ENCODE measurements at regions not wholly inside any gene's neighbourhood (a gene's known extent, or its start where the extent isn't known, plus 50 kb on each side); places are given as distances from the start of the nearest gene placed in this dataset.

DNA sequence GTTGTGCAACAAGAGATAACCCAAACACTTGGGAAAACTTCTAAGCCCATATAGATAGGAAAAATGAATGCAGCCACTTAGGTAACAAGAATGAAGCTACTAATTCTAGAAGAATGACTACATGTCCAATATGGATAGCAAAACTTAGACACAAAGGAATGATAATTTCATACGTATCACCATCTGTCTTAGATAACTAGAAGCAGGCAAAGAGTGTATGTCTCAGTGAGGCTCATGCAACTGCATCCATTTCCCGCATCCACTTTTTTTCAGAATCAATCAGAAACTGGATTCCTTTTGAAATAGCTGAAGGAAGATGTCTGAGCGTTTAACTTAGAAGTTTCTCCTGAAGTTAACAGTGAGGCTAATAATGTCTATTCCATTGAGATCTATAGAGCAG, 408.7 kb upstream of the PITX2 start:
- H3K9me1 ChIP-seq (ENCODE audit: control insufficient read depth, insufficient read depth, low read length), result no peaks in the 10 kb centered on the region
- FAIRE-seq (no peak), DNase-seq (ENCODE audit: extremely low read depth in 1 of 4, low spot score in 3 of 4) (no peak), ATAC-seq (no peak)
- no peak overlapping the region for H3K4me3 ChIP-seq
- CTCF ChIA-PET (ENCODE audit: low intra/inter-chr PET ratio), result no interaction called here
- H2AFZ ChIP-seq (ENCODE audit: low read depth, low read length), result no peak overlapping the region
- in situ Hi-C loops (cut with MboI) (no loop called here), intact Hi-C loops (cut with micrococcal nuclease) (no loop called here)
- no peaks in the 10 kb centered on the region for H3K9me3 ChIP-seq (replicated peaks; ENCODE audit: control insufficient read depth, insufficient read depth, low read depth, low read length)
- H3K36me3 ChIP-seq (ENCODE audit: control insufficient read depth, insufficient read depth, low read length), result no peaks in the 10 kb centered on the region
- H3K79me2 ChIP-seq (ENCODE audit: control insufficient read depth, insufficient read depth, low read length), result no peaks in the 10 kb centered on the region
- no TSS peak for BruUV-seq (replicated peaks)
- H3K4me1 ChIP-seq (replicated peaks in 1 of 2; ENCODE audit: control insufficient read depth in 2 of 2, insufficient read depth in 2 of 2, low read length in 2 of 2), result no peaks in the 10 kb centered on the region
- H3K27ac ChIP-seq (ENCODE audit: extremely low read depth, low read depth, low read length), result no peak overlapping the region
- TF ChIP-seq MAFG (tag; conservative IDR thresholded peaks at IDR 0.05) (no peak), JUND (IDR thresholded peaks at IDR 0.05; ENCODE audit: borderline replicate concordance, low read depth, low read length) (no peak), JUND (tag; IDR thresholded peaks at IDR 0.05; ENCODE audit: borderline replicate concordance, low read depth, low read length) (no peak), SUPT5H (IDR thresholded peaks at IDR 0.05) (no peak), KDM2B (CRISPR knock-in tag; IDR thresholded peaks at IDR 0.05) (no peak), BRD9 (IDR thresholded peaks at IDR 0.05; ENCODE audit: low read depth, partially characterized antibody) (no peak), U2AF2 (optimal IDR thresholded peaks at IDR 0.05; ENCODE audit: low read depth, low read length) (no peak)
- WGBS (ENCODE audit: insufficient coverage, low coverage, missing lambda C conversion rate), result 3% methylated on average over 3 of the region's 3 CpGs
- H3K9ac ChIP-seq (ENCODE audit: insufficient read depth in 1 of 2, low read depth in 2 of 2, low read length in 2 of 2), result no peak overlapping the region
- no peak overlapping the region for H3K4me2 ChIP-seq (ENCODE audit: insufficient read depth, low read length)
- POLR2A ChIA-PET, result no interaction called here
- H3K27me3 ChIP-seq (ENCODE audit: control insufficient read depth in 2 of 2, insufficient read depth in 2 of 2, low read length in 2 of 2), result no peaks in the 10 kb centered on the region
- no peaks in the 10 kb centered on the region for H4K20me1 ChIP-seq (replicated peaks; ENCODE audit: control insufficient read depth, insufficient read depth, low read length)

DNA sequence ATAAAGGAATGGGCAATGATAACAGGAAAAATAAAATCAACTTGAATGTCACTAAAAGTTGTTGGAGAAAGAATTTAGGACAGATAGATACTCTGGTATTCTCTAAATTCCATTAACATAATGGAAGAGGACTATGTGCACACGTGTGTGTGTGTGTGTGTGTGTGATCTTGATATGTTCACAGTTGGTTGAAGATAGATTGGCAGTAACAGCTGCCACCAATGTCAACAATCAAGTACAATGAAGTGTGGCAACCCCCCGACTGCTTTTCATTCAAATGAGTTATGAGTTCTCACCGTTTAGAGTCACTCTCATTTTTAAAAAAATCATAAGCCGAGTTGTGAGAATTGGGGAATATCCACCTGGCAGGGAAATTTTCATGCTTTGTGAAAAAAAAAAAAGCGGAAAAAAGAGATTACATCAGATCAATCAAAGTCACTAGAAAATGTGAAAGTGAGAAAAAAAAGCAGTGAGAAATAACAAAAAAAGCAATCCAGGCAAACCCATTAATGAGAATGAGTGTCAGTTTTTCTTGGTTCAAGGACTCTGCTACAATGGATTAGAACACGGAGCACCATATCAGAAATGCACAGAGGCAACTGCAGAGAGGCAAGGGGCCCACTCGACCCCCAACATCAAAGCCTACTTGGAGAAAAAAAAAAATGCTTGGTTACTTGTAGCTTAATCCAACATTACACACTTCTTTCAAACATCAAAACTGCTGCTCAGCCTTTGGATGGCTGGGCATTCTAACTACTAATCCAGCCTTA, 414.9 kb upstream of the PITX2 start:
- Histone ChIP-seq H3K9me3 (replicated peaks; ENCODE audit: control insufficient read depth, insufficient read depth, low read depth, low read length) (0 out of 2 replicates have a peak, but pooled peaks cover 2% of the 10 kb centered on the region), H2AFZ (ENCODE audit: low read depth, low read length) (no peak overlapping the region), H3K27me3 (ENCODE audit: control insufficient read depth in 2 of 2, insufficient read depth in 2 of 2, low read length in 2 of 2) (no peaks in the 10 kb centered on the region), H3K4me2 (ENCODE audit: insufficient read depth, low read length) (no peak overlapping the region), H3K36me3 (ENCODE audit: control insufficient read depth, insufficient read depth, low read length) (no peaks in the 10 kb centered on the region), H4K20me1 (replicated peaks; ENCODE audit: control insufficient read depth, insufficient read depth, low read length) (no peaks in the 10 kb centered on the region), H3K9me1 (ENCODE audit: control insufficient read depth, insufficient read depth, low read length) (no peaks in the 10 kb centered on the region), H3K79me2 (ENCODE audit: control insufficient read depth, insufficient read depth, low read length) (no peaks in the 10 kb centered on the region), H3K4me3 (no peak overlapping the region), H3K27ac (ENCODE audit: extremely low read depth, low read depth, low read length) (no peak overlapping the region), H3K4me1 (replicated peaks in 1 of 2; ENCODE audit: control insufficient read depth in 2 of 2, insufficient read depth in 2 of 2, low read length in 2 of 2) (no peaks in the 10 kb centered on the region), H3K9ac (ENCODE audit: insufficient read depth in 1 of 2, low read depth in 2 of 2, low read length in 2 of 2) (no peak overlapping the region)
- FAIRE-seq (no peak), ATAC-seq (no peak), DNase-seq (ENCODE audit: extremely low read depth in 1 of 4, low spot score in 3 of 4) (no peak)
- CTCF ChIA-PET (ENCODE audit: low intra/inter-chr PET ratio), result no interaction called here
- 0% methylated on average over 7 of the region's 7 CpGs for WGBS (ENCODE audit: insufficient coverage, low coverage, missing lambda C conversion rate)
- in situ Hi-C loops (cut with MboI) (no loop called here), intact Hi-C loops (cut with micrococcal nuclease) (no loop called here)
- POLR2A ChIA-PET, result no interaction called here
- BruUV-seq (replicated peaks), result no TSS peak
- TF ChIP-seq TSC22D4 (tag; IDR thresholded peaks at IDR 0.05) (no peak), BCOR (IDR thresholded peaks at IDR 0.05) (no peak), TAF7 (tag; IDR thresholded peaks at IDR 0.05) (no peak), TEAD1 (CRISPR knock-in tag; IDR thresholded peaks at IDR 0.05) (no peak), GTF2A2 (tag; IDR thresholded peaks at IDR 0.05) (no peak)
- TF ChIP-seq, protein P1, sequence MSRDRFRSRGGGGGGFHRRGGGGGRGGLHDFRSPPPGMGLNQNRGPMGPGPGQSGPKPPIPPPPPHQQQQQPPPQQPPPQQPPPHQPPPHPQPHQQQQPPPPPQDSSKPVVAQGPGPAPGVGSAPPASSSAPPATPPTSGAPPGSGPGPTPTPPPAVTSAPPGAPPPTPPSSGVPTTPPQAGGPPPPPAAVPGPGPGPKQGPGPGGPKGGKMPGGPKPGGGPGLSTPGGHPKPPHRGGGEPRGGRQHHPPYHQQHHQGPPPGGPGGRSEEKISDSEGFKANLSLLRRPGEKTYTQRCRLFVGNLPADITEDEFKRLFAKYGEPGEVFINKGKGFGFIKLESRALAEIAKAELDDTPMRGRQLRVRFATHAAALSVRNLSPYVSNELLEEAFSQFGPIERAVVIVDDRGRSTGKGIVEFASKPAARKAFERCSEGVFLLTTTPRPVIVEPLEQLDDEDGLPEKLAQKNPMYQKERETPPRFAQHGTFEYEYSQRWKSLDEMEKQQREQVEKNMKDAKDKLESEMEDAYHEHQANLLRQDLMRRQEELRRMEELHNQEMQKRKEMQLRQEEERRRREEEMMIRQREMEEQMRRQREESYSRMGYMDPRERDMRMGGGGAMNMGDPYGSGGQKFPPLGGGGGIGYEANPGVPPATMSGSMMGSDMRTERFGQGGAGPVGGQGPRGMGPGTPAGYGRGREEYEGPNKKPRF (IDR thresholded peaks at IDR 0.05; ENCODE audit: low read depth, low read length), result no peak
- TF ChIP-seq, protein P2, sequence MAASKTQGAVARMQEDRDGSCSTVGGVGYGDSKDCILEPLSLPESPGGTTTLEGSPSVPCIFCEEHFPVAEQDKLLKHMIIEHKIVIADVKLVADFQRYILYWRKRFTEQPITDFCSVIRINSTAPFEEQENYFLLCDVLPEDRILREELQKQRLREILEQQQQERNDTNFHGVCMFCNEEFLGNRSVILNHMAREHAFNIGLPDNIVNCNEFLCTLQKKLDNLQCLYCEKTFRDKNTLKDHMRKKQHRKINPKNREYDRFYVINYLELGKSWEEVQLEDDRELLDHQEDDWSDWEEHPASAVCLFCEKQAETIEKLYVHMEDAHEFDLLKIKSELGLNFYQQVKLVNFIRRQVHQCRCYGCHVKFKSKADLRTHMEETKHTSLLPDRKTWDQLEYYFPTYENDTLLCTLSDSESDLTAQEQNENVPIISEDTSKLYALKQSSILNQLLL (CRISPR knock-in tag; IDR thresholded peaks at IDR 0.05; ENCODE audit: borderline replicate concordance), result no peak
